Esophagus (tissue), 2 donors: ENCODE measurements at regions not wholly inside any gene's neighbourhood (a gene's known extent, or its start where the extent isn't known, plus 50 kb on each side); places are given as distances from the start of the nearest gene placed in this dataset.

Experiments used
- H3K27ac ChIP-seq, 2 donors: one replicate each; pipeline ENCODE4 v1.5.1; 2013; ENCODE audit warnings: low read depth in 2 of 2, mild to moderate bottlenecking in 2 of 2, inconsistent platforms in 1 of 2, low read length in 1 of 2, moderate library complexity in 1 of 2
- H3K27me3 ChIP-seq, 2 donors: one replicate each; pipeline ENCODE4 v1.6.1; 2013; ENCODE audit warnings: low read length in 2 of 2, control low read depth in 1 of 2, mild to moderate bottlenecking in 1 of 2; ENCODE audit not compliant: insufficient read depth in 2 of 2, control insufficient read depth in 1 of 2
- H3K36me3 ChIP-seq, 2 donors: one replicate each; pipeline ENCODE4 v1.6.1; 2013; ENCODE audit warnings: low read length in 1 of 2; ENCODE audit not compliant: control insufficient read depth in 2 of 2, insufficient read depth in 2 of 2
- H3K4me1 ChIP-seq, 2 donors: one replicate each; pipeline ENCODE4 v1.6.1; 2013; ENCODE audit warnings: low read length in 1 of 2; ENCODE audit not compliant: control insufficient read depth in 2 of 2, insufficient read depth in 2 of 2
- H3K4me3 ChIP-seq, 2 donors: one replicate each; pipeline ENCODE4 v1.5.1; 2013; ENCODE audit warnings: low read length in 2 of 2, mild to moderate bottlenecking in 2 of 2, low read depth in 1 of 2, moderate library complexity in 1 of 2
- H3K9me3 ChIP-seq, 2 donors: one replicate each; pipeline ENCODE4 v1.6.1; 2013; ENCODE audit warnings: mild to moderate bottlenecking in 2 of 2, low read depth in 1 of 2, low read length in 1 of 2, moderate library complexity in 1 of 2; ENCODE audit not compliant: control insufficient read depth in 2 of 2, insufficient read depth in 1 of 2
- WGBS, 2 donors: extraction: QIAGEN DNeasy Blood & Tissue Kit; methylation state at CpG; one replicate each; pipeline ENCODE4 v1.1.7; 2013; 5-methylcytosine and 5-hydroxymethylcytosine counted together
- donor health status: healthy with polysubstance abuse.
- donor health status: Bipolar disorder and iron deficiency.

- 52 to 56% methylated on average over 2 of the region's 2 CpGs for WGBS, 2 donors
- no peak overlapping the region for H3K27ac ChIP-seq
- H3K9me3 ChIP-seq = no peaks in the 10 kb centered on the region
- no peaks in the 10 kb centered on the region for H3K27me3 ChIP-seq
- no peaks in the 10 kb centered on the region for H3K36me3 ChIP-seq
- no peaks in the 10 kb centered on the region for H3K4me1 ChIP-seq
- no peak overlapping the region for H3K4me3 ChIP-seq
Observed at GRCh38 chr15:87589134-87589533, 667.4 kb downstream of the NTRK3 start.

GRCh38 chr15:87582169-87582568 lies 674.4 kb downstream of the NTRK3 start:
- 43 to 59% methylated on average over 3 of the region's 3 CpGs for WGBS, 2 donors
- Histone ChIP-seq H3K9me3 (peaks cover 0 to 4% of the 10 kb centered on the region in 2 donors), H3K27me3 (no peaks in the 10 kb centered on the region), H3K4me1 (no peaks in the 10 kb centered on the region), H3K27ac (no peak overlapping the region), H3K4me3 (no peak overlapping the region), H3K36me3 (no peaks in the 10 kb centered on the region)

- H3K27me3 ChIP-seq = no peaks in the 10 kb centered on the region
- 56 to 61% methylated on average over 9 of the region's 9 CpGs for WGBS, 2 donors
- H3K9me3 ChIP-seq = peaks cover 0 to 4% of the 10 kb centered on the region in 2 donors
- H3K36me3 ChIP-seq = no peaks in the 10 kb centered on the region
- H3K27ac ChIP-seq = no peak overlapping the region
- H3K4me1 ChIP-seq = no peaks in the 10 kb centered on the region
- no peak overlapping the region for H3K4me3 ChIP-seq
Observed at GRCh38 chr15:87579537-87579936, 677.0 kb downstream of the NTRK3 start.

GRCh38 chr15:87578776-87579175 lies 677.8 kb downstream of the NTRK3 start:
- Histone ChIP-seq H3K4me3 (no peak overlapping the region), H3K27ac (no peak overlapping the region), H3K36me3 (no peaks in the 10 kb centered on the region), H3K9me3 (peaks cover 0 to 4% of the 10 kb centered on the region in 2 donors), H3K4me1 (no peaks in the 10 kb centered on the region), H3K27me3 (no peaks in the 10 kb centered on the region)
- WGBS, 2 donors = 53 to 68% methylated on average over 4 of the region's 4 CpGs

- Histone ChIP-seq H3K9me3 (peaks cover 0 to 4% of the 10 kb centered on the region in 2 donors), H3K27ac (no peak overlapping the region), H3K4me1 (no peaks in the 10 kb centered on the region), H3K4me3 (no peak overlapping the region), H3K27me3 (no peaks in the 10 kb centered on the region), H3K36me3 (no peaks in the 10 kb centered on the region)
- 65 to 69% methylated on average over 3 of the region's 3 CpGs for WGBS, 2 donors
Observed at GRCh38 chr15:87577336-87577735, 679.2 kb downstream of the NTRK3 start.

GRCh38 chr15:87576486-87577176 lies 679.9 kb downstream of the NTRK3 start:
- H3K27ac ChIP-seq = no peak overlapping the region
- H3K4me1 ChIP-seq = no peaks in the 10 kb centered on the region
- no peaks in the 10 kb centered on the region for H3K27me3 ChIP-seq
- H3K36me3 ChIP-seq = no peaks in the 10 kb centered on the region
- 67 to 85% methylated on average over 3 of the region's 3 CpGs for WGBS, 2 donors
- H3K9me3 ChIP-seq = peaks cover 0 to 4% of the 10 kb centered on the region in 2 donors
- H3K4me3 ChIP-seq = no peak overlapping the region

GRCh38 chr15:87575896-87576473 lies 680.6 kb downstream of the NTRK3 start:
- Histone ChIP-seq H3K27ac (no peak overlapping the region), H3K4me1 (no peaks in the 10 kb centered on the region), H3K4me3 (no peak overlapping the region), H3K27me3 (no peaks in the 10 kb centered on the region), H3K36me3 (no peaks in the 10 kb centered on the region), H3K9me3 (peaks cover 0 to 4% of the 10 kb centered on the region in 2 donors)
- WGBS, 2 donors = 61 to 83% methylated on average over 3 of the region's 3 CpGs

- Histone ChIP-seq H3K27me3 (no peaks in the 10 kb centered on the region), H3K9me3 (peaks cover 0 to 2% of the 10 kb centered on the region in 2 donors), H3K4me1 (no peaks in the 10 kb centered on the region), H3K36me3 (no peaks in the 10 kb centered on the region), H3K27ac (no peak overlapping the region), H3K4me3 (no peak overlapping the region)
- 72 to 75% methylated on average over 1 of the region's 1 CpG for WGBS, 2 donors
Observed at GRCh38 chr15:87573534-87573933, 683.0 kb downstream of the NTRK3 start.

- no peaks in the 10 kb centered on the region for H3K36me3 ChIP-seq
- no peak overlapping the region for H3K4me3 ChIP-seq
- no peaks in the 10 kb centered on the region for H3K9me3 ChIP-seq
- 77 to 78% methylated on average over 6 of the region's 6 CpGs for WGBS, 2 donors
- no peaks in the 10 kb centered on the region for H3K4me1 ChIP-seq
- no peak overlapping the region for H3K27ac ChIP-seq
- H3K27me3 ChIP-seq = no peaks in the 10 kb centered on the region
Observed at GRCh38 chr15:87573039-87573438, 683.5 kb downstream of the NTRK3 start.

- no peak overlapping the region for H3K27ac ChIP-seq
- H3K9me3 ChIP-seq = no peaks in the 10 kb centered on the region
- no peaks in the 10 kb centered on the region for H3K4me1 ChIP-seq
- 69 to 72% methylated on average over 8 of the region's 8 CpGs for WGBS, 2 donors
- no peaks in the 10 kb centered on the region for H3K36me3 ChIP-seq
- H3K4me3 ChIP-seq = no peak overlapping the region
- H3K27me3 ChIP-seq = no peaks in the 10 kb centered on the region
Observed at GRCh38 chr15:87572381-87572910, 684.1 kb downstream of the NTRK3 start.
